GM23338 (cell line): ENCODE measurements at regions not wholly inside any gene's neighbourhood (a gene's known extent, or its start where the extent isn't known, plus 50 kb on each side); places are given as distances from the start of the nearest gene placed in this dataset.

Source experiments
- ATAC-seq: fragments of 200-7000 bp; cut with Tn5 transposase; 3 replicates; pipeline ENCODE4 v1.9.1; 2020
- DNase-seq: peaks from one replicate; pipeline ENCODE4 v3.0.0-alpha.2; 2015; ENCODE audit warnings: low spot score
- H2AFZ ChIP-seq: fragments of 200-600 bp; sonication (generic); 2 replicates; pipeline ENCODE4 v1.8.0; 2016; ENCODE audit warnings: antibody characterized with exemption, mild to moderate bottlenecking, moderate library complexity
- H3F3A ChIP-seq: fragments of 200-600 bp; sonication (generic); replicated peaks from 2 replicates; pipeline ENCODE4 v1.8.0; 2017; ENCODE audit warnings: antibody characterized with exemption, mixed run types, low read depth
- H3K27ac ChIP-seq: fragments of 200-600 bp; sonication (generic); 2 replicates; pipeline ENCODE4 v1.6.1; 2016; ENCODE audit warnings: low read depth
- H3K27me3 ChIP-seq: fragments of 200-600 bp; sonication (generic); 2 replicates; pipeline ENCODE4 v1.8.0; 2016; ENCODE audit warnings: mild to moderate bottlenecking, mixed run types, moderate library complexity; ENCODE audit not compliant: insufficient read depth
- H3K36me3 ChIP-seq: fragments of 200-600 bp; sonication (generic); 2 replicates; pipeline ENCODE4 v1.8.0; 2016; ENCODE audit warnings: mild to moderate bottlenecking; ENCODE audit not compliant: insufficient read depth
- H3K4me1 ChIP-seq: fragments of 200-600 bp; sonication (generic); 2 replicates; pipeline ENCODE4 v1.8.0; 2016; ENCODE audit warnings: mild to moderate bottlenecking, moderate library complexity; ENCODE audit not compliant: insufficient read depth
- H3K4me2 ChIP-seq: fragments of 200-600 bp; sonication (generic); 2 replicates; pipeline ENCODE4 v1.7.1; 2017; ENCODE audit warnings: mixed run types
- H3K4me3 ChIP-seq: fragments of 200-600 bp; sonication (generic); 2 replicates; pipeline ENCODE4 v1.6.1; 2016; ENCODE audit warnings: mixed run types
- H3K79me2 ChIP-seq: fragments of 200-600 bp; sonication (generic); replicated peaks from 2 replicates; pipeline ENCODE4 v1.8.0; 2017; ENCODE audit warnings: mild to moderate bottlenecking; ENCODE audit not compliant: insufficient read depth
- H3K9me2 ChIP-seq: fragments of 200-600 bp; sonication (generic); 2 replicates; pipeline ENCODE4 v1.8.0; 2017; ENCODE audit not compliant: insufficient read depth
- H4K20me1 ChIP-seq: fragments of 200-600 bp; sonication (generic); replicated peaks from 2 replicates; pipeline ENCODE4 v1.8.0; 2017; ENCODE audit warnings: mild to moderate bottlenecking; ENCODE audit not compliant: insufficient read depth
- H3K27ac Mint-ChIP-seq: 2 replicates; pipeline ENCODE4 v1.8.0; 2020; ENCODE audit warnings: inconsistent platforms, mild to moderate bottlenecking, moderate library complexity, mixed read lengths
- H3K27me3 Mint-ChIP-seq: 3 replicates; pipeline ENCODE4 v1.8.0; 2022; ENCODE audit warnings: low read depth, mild to moderate bottlenecking, moderate library complexity, mixed read lengths, inconsistent platforms; ENCODE audit not compliant: insufficient read depth, poor library complexity
- H3K36me3 Mint-ChIP-seq: 3 replicates; pipeline ENCODE4 v1.8.0; 2021; ENCODE audit warnings: low read depth, mild to moderate bottlenecking, inconsistent platforms, moderate library complexity, mixed read lengths
- H3K4me1 Mint-ChIP-seq: 3 replicates; pipeline ENCODE4 v1.8.0; 2020; ENCODE audit warnings: mild to moderate bottlenecking, inconsistent platforms, mixed read lengths
- H3K4me3 Mint-ChIP-seq: 3 replicates; pipeline ENCODE4 v1.8.0; 2021; ENCODE audit warnings: moderate library complexity, mild to moderate bottlenecking, inconsistent platforms, mixed read lengths
- H3K9me3 Mint-ChIP-seq: 3 replicates; pipeline ENCODE4 v1.8.0; 2020; ENCODE audit warnings: moderate library complexity, mild to moderate bottlenecking, inconsistent platforms, mixed read lengths
- CREB1 ChIP-seq: fragments of 250-450 bp; sonication (Bioruptor Pico); IDR thresholded peaks from 2 replicates; pipeline ENCODE4 v1.5.0; 2020; ENCODE audit warnings: low read depth, mild to moderate bottlenecking, moderate library complexity
- EZH2 ChIP-seq: fragments of 200-600 bp; sonication (generic); IDR thresholded peaks from one replicate; pipeline ENCODE4 v1.8.0; 2017; ENCODE audit warnings: antibody characterized with exemption, mild to moderate bottlenecking, low read depth; ENCODE audit not compliant: unreplicated experiment
- EZH2phosphoT487 ChIP-seq: fragments of 200-600 bp; sonication (generic); IDR thresholded peaks from one replicate; pipeline ENCODE4 v1.8.1; 2018; ENCODE audit warnings: antibody characterized with exemption; ENCODE audit not compliant: unreplicated experiment
- JUNB ChIP-seq: IDR thresholded peaks from one replicate; pipeline ENCODE4 v1.6.1; 2016; ENCODE audit warnings: antibody characterized with exemption; ENCODE audit not compliant: unreplicated experiment
- NANOG ChIP-seq: IDR thresholded peaks from 2 replicates; pipeline ENCODE4 v1.6.1; 2016; ENCODE audit warnings: antibody characterized with exemption, borderline replicate concordance
- POLR2AphosphoS5 ChIP-seq: IDR thresholded peaks from 2 replicates; pipeline ENCODE4 v1.6.1; 2016; ENCODE audit warnings: antibody characterized with exemption, low read depth
- STAT1 ChIP-seq: IDR thresholded peaks from one replicate; pipeline ENCODE4 v1.6.1; 2016; ENCODE audit warnings: antibody characterized with exemption; ENCODE audit not compliant: unreplicated experiment
- ZNF114 ChIP-seq: fragments of 250-450 bp; sonication (Bioruptor Pico); IDR thresholded peaks from 2 replicates; pipeline ENCODE4 v1.5.0; 2020; ENCODE audit warnings: mild to moderate bottlenecking, moderate library complexity
- ZNF331 ChIP-seq: fragments of 250-450 bp; sonication (Bioruptor Pico); IDR thresholded peaks from 2 replicates; pipeline ENCODE4 v1.5.0; 2020; ENCODE audit warnings: low read depth, mild to moderate bottlenecking, moderate library complexity
- TF ChIP-seq, protein P1 (sequence below): IDR thresholded peaks from 2 replicates; pipeline ENCODE4 v1.6.1; 2016; ENCODE audit warnings: antibody characterized with exemption
- TF ChIP-seq, protein P2 (sequence below), 2 experiments: fragments of 200-600 bp in 1 of 2; sonication (generic) in 1 of 2; conservative IDR thresholded peaks; 2 replicates each; pipeline versions ENCODE4 v1.5.1 to v1.6.1; 2016 to 2017; ENCODE audit warnings: antibody characterized with exemption in 2 of 2, low read depth in 2 of 2, mild to moderate bottlenecking in 2 of 2, moderate library complexity in 1 of 2
- TF ChIP-seq, protein P3 (sequence below): fragments of 250-450 bp; sonication (Bioruptor Pico); IDR thresholded peaks from 2 replicates; pipeline ENCODE4 v1.5.0; 2020; ENCODE audit warnings: mild to moderate bottlenecking, moderate library complexity
- TF ChIP-seq, protein P4 (sequence below): IDR thresholded peaks from one replicate; pipeline ENCODE4 v1.6.1; 2018; ENCODE audit warnings: antibody characterized with exemption; ENCODE audit not compliant: unreplicated experiment

DNA sequence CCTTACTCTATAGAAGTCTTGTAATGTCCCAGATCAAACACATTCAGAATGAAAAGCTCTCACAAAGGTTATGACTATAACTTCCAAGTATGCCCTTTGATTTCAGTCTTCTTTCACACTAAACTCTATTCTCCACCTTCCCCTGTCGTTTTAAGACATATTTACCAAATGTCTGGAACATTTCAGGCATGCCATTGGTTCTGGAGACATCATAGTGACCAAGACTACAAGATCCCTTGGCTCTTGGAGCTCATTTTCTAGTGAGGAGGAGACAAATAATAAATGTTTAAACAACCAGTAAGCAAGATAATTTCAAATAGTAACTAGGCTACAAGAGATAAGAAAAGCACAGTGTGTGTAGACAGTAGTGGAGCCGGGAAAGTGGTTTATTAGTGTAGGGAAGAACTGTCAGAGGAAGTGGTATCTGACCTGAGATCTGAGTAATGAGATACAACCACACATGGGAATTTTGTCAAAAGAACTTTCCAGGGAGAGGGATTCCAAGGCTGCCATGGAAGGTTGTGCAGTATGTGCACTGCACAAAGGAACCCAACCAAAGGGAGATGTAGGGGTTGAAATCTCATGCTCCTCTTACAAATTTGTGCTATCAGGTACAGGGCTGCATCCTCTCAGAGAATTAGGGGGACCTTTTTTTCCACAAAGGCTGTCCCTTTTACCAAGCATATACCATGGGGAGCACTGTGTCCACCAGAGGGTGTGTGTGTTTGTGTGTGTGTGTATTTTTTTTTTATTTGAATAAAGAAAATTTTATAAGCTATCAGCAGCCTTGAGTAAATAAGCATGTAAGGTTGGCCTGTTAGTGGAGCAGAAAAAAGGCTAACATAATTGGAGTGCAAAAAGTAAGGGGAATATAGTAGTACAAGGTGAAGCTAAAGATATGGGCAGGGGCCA is 1279.1 kb upstream of the WWC1 start:
- Mint-ChIP-seq H3K27me3 (no peaks in the 10 kb centered on the region), H3K27ac (no peak overlapping the region)

More for the DNA sequence above, 1279.1 kb upstream of the WWC1 start:
- no peak overlapping the region for H2AFZ ChIP-seq
- Mint-ChIP-seq H3K36me3 (no peaks in the 10 kb centered on the region), H3K4me1 (no peaks in the 10 kb centered on the region; the same call in 2 of the 3 replicates), H3K4me3 (no peak overlapping the region), H3K9me3 (no peaks in the 10 kb centered on the region)
- no peaks in the 10 kb centered on the region for H3K36me3 ChIP-seq
- H4K20me1 ChIP-seq, result no peaks in the 10 kb centered on the region
- no peak overlapping the region for H3K4me3 ChIP-seq
- no peaks in the 10 kb centered on the region for H3K27me3 ChIP-seq
- no peak overlapping the region for H3K27ac ChIP-seq
- no peak overlapping the region for H3K4me2 ChIP-seq
- TF ChIP-seq JUNB (no peak), EZH2 (no peak), EZH2phosphoT487 (no peak), NANOG (no peak), STAT1 (no peak), POLR2AphosphoS5 (no peak), ZNF114 (CRISPR knock-in tag) (no peak), CREB1 (no peak), ZNF331 (CRISPR knock-in tag) (no peak)
- TF ChIP-seq, protein P1, sequence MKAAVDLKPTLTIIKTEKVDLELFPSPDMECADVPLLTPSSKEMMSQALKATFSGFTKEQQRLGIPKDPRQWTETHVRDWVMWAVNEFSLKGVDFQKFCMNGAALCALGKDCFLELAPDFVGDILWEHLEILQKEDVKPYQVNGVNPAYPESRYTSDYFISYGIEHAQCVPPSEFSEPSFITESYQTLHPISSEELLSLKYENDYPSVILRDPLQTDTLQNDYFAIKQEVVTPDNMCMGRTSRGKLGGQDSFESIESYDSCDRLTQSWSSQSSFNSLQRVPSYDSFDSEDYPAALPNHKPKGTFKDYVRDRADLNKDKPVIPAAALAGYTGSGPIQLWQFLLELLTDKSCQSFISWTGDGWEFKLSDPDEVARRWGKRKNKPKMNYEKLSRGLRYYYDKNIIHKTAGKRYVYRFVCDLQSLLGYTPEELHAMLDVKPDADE, result no peak
- TF ChIP-seq, protein P2, sequence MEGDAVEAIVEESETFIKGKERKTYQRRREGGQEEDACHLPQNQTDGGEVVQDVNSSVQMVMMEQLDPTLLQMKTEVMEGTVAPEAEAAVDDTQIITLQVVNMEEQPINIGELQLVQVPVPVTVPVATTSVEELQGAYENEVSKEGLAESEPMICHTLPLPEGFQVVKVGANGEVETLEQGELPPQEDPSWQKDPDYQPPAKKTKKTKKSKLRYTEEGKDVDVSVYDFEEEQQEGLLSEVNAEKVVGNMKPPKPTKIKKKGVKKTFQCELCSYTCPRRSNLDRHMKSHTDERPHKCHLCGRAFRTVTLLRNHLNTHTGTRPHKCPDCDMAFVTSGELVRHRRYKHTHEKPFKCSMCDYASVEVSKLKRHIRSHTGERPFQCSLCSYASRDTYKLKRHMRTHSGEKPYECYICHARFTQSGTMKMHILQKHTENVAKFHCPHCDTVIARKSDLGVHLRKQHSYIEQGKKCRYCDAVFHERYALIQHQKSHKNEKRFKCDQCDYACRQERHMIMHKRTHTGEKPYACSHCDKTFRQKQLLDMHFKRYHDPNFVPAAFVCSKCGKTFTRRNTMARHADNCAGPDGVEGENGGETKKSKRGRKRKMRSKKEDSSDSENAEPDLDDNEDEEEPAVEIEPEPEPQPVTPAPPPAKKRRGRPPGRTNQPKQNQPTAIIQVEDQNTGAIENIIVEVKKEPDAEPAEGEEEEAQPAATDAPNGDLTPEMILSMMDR (conservative IDR thresholded peaks at IDR 0.05; ENCODE audit: low read depth in 2 of 2), result no peak
- TF ChIP-seq, protein P3, sequence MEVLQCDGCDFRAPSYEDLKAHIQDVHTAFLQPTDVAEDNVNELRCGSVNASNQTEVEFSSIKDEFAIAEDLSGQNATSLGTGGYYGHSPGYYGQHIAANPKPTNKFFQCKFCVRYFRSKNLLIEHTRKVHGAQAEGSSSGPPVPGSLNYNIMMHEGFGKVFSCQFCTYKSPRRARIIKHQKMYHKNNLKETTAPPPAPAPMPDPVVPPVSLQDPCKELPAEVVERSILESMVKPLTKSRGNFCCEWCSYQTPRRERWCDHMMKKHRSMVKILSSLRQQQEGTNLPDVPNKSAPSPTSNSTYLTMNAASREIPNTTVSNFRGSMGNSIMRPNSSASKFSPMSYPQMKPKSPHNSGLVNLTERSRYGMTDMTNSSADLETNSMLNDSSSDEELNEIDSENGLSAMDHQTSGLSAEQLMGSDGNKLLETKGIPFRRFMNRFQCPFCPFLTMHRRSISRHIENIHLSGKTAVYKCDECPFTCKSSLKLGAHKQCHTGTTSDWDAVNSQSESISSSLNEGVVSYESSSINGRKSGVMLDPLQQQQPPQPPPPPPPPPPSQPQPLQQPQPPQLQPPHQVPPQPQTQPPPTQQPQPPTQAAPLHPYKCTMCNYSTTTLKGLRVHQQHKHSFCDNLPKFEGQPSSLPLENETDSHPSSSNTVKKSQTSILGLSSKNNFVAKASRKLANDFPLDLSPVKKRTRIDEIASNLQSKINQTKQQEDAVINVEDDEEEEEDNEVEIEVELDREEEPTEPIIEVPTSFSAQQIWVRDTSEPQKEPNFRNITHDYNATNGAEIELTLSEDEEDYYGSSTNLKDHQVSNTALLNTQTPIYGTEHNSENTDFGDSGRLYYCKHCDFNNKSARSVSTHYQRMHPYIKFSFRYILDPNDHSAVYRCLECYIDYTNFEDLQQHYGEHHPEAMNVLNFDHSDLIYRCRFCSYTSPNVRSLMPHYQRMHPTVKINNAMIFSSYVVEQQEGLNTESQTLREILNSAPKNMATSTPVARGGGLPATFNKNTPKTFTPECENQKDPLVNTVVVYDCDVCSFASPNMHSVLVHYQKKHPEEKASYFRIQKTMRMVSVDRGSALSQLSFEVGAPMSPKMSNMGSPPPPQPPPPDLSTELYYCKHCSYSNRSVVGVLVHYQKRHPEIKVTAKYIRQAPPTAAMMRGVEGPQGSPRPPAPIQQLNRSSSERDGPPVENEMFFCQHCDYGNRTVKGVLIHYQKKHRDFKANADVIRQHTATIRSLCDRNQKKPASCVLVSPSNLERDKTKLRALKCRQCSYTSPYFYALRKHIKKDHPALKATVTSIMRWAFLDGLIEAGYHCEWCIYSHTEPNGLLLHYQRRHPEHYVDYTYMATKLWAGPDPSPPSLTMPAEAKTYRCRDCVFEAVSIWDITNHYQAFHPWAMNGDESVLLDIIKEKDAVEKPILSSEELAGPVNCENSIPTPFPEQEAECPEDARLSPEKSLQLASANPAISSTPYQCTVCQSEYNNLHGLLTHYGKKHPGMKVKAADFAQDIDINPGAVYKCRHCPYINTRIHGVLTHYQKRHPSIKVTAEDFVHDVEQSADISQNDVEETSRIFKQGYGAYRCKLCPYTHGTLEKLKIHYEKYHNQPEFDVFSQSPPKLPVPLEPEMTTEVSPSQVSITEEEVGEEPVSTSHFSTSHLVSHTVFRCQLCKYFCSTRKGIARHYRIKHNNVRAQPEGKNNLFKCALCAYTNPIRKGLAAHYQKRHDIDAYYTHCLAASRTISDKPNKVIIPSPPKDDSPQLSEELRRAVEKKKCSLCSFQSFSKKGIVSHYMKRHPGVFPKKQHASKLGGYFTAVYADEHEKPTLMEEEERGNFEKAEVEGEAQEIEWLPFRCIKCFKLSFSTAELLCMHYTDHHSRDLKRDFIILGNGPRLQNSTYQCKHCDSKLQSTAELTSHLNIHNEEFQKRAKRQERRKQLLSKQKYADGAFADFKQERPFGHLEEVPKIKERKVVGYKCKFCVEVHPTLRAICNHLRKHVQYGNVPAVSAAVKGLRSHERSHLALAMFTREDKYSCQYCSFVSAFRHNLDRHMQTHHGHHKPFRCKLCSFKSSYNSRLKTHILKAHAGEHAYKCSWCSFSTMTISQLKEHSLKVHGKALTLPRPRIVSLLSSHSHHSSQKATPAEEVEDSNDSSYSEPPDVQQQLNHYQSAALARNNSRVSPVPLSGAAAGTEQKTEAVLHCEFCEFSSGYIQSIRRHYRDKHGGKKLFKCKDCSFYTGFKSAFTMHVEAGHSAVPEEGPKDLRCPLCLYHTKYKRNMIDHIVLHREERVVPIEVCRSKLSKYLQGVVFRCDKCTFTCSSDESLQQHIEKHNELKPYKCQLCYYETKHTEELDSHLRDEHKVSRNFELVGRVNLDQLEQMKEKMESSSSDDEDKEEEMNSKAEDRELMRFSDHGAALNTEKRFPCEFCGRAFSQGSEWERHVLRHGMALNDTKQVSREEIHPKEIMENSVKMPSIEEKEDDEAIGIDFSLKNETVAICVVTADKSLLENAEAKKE (CRISPR knock-in tag), result no peak
- TF ChIP-seq, protein P4, sequence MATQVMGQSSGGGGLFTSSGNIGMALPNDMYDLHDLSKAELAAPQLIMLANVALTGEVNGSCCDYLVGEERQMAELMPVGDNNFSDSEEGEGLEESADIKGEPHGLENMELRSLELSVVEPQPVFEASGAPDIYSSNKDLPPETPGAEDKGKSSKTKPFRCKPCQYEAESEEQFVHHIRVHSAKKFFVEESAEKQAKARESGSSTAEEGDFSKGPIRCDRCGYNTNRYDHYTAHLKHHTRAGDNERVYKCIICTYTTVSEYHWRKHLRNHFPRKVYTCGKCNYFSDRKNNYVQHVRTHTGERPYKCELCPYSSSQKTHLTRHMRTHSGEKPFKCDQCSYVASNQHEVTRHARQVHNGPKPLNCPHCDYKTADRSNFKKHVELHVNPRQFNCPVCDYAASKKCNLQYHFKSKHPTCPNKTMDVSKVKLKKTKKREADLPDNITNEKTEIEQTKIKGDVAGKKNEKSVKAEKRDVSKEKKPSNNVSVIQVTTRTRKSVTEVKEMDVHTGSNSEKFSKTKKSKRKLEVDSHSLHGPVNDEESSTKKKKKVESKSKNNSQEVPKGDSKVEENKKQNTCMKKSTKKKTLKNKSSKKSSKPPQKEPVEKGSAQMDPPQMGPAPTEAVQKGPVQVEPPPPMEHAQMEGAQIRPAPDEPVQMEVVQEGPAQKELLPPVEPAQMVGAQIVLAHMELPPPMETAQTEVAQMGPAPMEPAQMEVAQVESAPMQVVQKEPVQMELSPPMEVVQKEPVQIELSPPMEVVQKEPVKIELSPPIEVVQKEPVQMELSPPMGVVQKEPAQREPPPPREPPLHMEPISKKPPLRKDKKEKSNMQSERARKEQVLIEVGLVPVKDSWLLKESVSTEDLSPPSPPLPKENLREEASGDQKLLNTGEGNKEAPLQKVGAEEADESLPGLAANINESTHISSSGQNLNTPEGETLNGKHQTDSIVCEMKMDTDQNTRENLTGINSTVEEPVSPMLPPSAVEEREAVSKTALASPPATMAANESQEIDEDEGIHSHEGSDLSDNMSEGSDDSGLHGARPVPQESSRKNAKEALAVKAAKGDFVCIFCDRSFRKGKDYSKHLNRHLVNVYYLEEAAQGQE, result no peak
- H3K9me2 ChIP-seq, result no peaks in the 10 kb centered on the region
- no peaks in the 10 kb centered on the region for H3K79me2 ChIP-seq
- DNase-seq (no peak), ATAC-seq (no peak)
- no peaks in the 10 kb centered on the region; the same call in 1 of the 2 replicates for H3K4me1 ChIP-seq
- H3F3A ChIP-seq, result no peaks in the 10 kb centered on the region
